ENCODE measurements at regions not wholly inside any gene's neighbourhood (a gene's known extent, or its start where the extent isn't known, plus 50 kb on each side); places are given as distances from the start of the nearest gene placed in this dataset.

- TF ChIP-seq CTCF (conservative IDR thresholded peaks at IDR 0.05; ENCODE audit: low read depth, low read length), result no peak
- no peak for TF ChIP-seq EZH2 (IDR thresholded peaks at IDR 0.05; ENCODE audit: borderline replicate concordance, low read depth, low read length, poor library complexity, severe bottlenecking)
Measured at GRCh38 chr7:137165786-137166185, 177.7 kb downstream of the PTN start.

Measured in A673 (cell line).